ENCODE measurements at regions not wholly inside any gene's neighbourhood (a gene's known extent, or its start where the extent isn't known, plus 50 kb on each side); places are given as distances from the start of the nearest gene placed in this dataset.

- no peak for DNase-seq
Observed at GRCh38 chr2:42880738-42881690, 88.6 kb upstream of the HAAO start.

- DNase-seq = no peak
Observed at GRCh38 chr2:42879913-42880737, 87.7 kb upstream of the HAAO start.

- no peak for DNase-seq
Observed at GRCh38 chr2:42879121-42879705, 86.8 kb upstream of the HAAO start.

GRCh38 chr2:42878581-42878980, 86.2 kb upstream of the HAAO start:
- no peak for DNase-seq

GRCh38 chr2:42877936-42878335, 85.6 kb upstream of the HAAO start:
- DNase-seq = no peak

- no peak for DNase-seq
Observed at GRCh38 chr2:42877511-42877910, 85.1 kb upstream of the HAAO start.

- no peak for DNase-seq
Observed at GRCh38 chr2:42876326-42876751, 84.0 kb upstream of the HAAO start.

- no peak for DNase-seq
Observed at GRCh38 chr2:42875880-42876279, 83.5 kb upstream of the HAAO start.

- DNase-seq = peak in 1 of 56 donors; percentile 11
Observed at GRCh38 chr2:42874949-42875801, 82.8 kb upstream of the HAAO start.

GRCh38 chr2:42872721-42873120, 80.3 kb upstream of the HAAO start:
- DNase-seq = no peak

GRCh38 chr2:42871372-42871771, 79.0 kb upstream of the HAAO start:
- no peak for DNase-seq

- no peak for DNase-seq
Observed at GRCh38 chr2:42868874-42869273, 76.5 kb upstream of the HAAO start.

GRCh38 chr2:42868096-42868495, 75.7 kb upstream of the HAAO start:
- DNase-seq = no peak

GRCh38 chr2:42867093-42868065, 75.0 kb upstream of the HAAO start:
- DNase-seq = no peak

- DNase-seq = no peak
Observed at GRCh38 chr2:42865884-42866881, 73.8 kb upstream of the HAAO start.

GRCh38 chr2:42864641-42865280, 72.4 kb upstream of the HAAO start:
- DNase-seq = no peak

GRCh38 chr2:42864222-42864621, 71.8 kb upstream of the HAAO start:
- DNase-seq = no peak

GRCh38 chr2:42863751-42864150, 71.4 kb upstream of the HAAO start:
- no peak for DNase-seq

Measured in nucleus accumbens (tissue), 56 donors.